Islet precursor cell (in vitro differentiated cells): ENCODE measurements at regions not wholly inside any gene's neighbourhood (a gene's known extent, or its start where the extent isn't known, plus 50 kb on each side); places are given as distances from the start of the nearest gene placed in this dataset.
"Not testable (repeated sequence)": the region's sequence is repeated elsewhere in the genome, so short reads cannot be mapped to it uniquely, and the experiment has no call there.

Experiments used
- DNase-seq: peaks from one replicate; pipeline ENCODE4 v3.0.0-alpha.2; 2018

DNA sequence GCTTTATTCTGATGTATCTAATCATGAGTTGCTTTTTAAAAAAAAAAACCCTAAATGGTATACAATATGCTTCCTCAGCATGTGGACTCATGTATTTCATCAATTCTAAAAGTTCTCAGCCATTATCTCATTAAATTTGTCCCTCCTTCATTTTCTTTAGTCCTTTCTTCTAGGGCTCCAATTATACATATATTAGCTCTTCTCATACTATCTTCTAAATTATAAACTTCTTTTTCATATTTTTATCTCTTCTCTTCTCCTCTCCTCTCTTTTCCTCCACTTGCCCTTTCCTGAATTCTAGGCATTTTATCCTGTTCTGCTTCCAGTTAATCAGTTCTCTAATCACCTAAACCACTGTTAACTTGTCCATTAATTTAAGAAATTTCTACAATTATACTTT is 55.0 kb upstream of the IL33 start:
- DNase-seq, result no peak

DNA sequence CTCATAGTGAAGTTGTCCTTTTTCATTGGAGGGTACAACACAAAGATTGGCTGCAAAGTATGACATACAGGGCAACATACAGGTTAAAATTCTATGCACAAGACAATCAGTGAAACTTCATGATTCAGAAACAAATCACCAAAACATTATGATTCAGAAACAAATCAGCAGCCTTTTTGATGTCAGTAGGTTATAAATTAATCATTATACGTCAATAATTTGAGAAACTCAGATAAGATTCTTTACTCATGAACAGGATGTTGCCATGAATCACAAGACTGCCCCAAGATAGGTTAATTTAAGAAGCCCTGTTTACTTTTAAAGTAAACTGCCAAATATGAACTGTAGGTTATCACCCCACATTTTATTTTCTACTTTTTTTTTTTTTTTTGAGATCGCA is 62.2 kb upstream of the IL33 start:
- no peak for DNase-seq

DNA sequence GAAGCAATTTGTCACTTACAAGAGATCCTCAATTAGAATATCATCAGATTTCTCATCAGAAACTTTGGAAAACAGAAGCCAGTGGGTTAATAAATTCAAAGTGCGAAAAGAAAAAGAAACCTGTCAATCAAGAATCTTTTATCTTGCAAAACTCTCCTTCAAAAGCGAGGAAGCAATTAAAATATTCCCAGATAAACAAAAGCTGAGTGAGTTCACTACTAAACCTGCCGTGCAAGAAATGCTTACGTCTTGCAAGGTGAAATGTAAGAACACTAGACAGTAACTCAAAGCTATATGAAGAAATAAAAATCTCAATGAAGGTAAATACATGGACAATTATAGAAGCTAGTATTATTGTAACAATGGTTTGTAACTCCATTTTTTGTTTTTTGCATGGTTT is 62.8 kb upstream of the IL33 start:
- no peak for DNase-seq

DNA sequence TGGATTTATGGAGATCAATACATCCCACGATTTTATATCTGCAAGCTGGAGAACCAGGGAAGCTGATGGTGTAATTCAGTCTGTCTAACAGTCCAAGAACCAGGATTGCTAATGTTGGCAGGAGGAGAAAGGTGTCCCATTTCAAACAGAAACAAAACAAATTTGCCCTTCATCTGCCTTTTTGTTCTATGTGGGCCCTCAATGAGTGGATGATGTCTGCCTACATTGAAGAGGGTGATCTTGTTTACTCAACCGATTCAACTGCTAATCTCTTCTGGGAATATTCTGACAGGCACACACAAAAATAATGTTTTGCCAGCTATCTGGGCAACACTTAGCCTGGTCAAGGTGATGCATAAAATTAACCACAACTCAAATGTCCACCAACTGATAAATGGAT is 65.1 kb upstream of the IL33 start:
- no peak for DNase-seq

DNA sequence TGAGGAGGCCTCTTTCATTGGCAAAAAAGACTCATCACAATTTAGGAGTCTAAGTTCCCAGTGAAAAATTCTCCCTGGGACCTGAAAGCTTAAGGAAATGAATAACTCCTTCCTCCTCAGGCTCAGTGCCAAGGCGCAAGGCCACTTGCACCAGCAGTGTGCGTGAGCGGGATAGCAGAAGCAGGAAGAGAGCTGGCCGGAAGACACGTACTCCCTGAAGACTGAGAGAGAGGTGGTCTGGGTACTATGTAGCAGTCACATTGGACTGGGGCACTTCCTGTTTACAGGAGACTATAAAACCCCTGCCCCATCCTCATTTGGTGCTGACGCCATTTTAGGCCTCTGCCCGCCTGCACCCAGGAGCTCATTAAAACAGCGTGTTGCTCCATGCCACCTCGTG is 66.3 kb upstream of the IL33 start:
- DNase-seq, result no peak

DNA sequence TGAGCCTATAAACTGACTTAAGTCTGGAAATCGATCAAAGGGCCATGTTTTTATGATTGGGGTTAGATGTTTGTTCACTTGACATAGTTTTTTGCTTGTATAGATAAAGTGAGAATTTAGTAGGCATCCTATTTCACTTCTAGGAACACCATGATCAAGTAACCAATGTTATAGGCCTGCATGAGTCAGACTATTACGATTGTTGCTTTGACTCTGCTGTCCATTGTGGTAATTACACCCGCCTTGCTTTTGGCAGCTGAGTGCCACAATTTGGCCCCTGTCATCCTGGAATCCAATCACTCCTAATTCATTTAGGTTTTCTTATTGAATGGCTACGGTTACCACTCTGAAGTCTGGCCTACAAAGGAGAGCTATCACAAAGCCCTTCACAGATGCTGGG is 67.8 kb upstream of the IL33 start:
- no peak for DNase-seq

DNA sequence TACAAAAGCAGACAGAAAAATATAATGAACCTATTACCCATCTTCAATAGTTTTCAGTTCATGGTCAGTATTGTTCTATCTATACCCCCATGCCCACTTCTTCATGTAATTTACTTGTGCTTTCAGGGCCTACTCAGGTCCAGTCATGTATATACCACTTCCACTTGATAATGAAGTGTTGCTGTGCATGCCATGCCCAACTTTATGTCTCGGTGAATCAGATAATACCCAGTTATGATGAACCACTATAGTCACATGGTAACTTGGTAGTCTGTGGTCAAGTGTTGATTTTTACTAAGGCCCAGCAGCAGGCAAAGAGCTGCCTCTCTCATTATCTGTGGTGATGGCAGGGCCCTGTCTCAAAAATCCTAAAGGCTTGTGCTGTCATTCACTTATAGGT is 70.7 kb upstream of the IL33 start:
- no peak for DNase-seq

DNA sequence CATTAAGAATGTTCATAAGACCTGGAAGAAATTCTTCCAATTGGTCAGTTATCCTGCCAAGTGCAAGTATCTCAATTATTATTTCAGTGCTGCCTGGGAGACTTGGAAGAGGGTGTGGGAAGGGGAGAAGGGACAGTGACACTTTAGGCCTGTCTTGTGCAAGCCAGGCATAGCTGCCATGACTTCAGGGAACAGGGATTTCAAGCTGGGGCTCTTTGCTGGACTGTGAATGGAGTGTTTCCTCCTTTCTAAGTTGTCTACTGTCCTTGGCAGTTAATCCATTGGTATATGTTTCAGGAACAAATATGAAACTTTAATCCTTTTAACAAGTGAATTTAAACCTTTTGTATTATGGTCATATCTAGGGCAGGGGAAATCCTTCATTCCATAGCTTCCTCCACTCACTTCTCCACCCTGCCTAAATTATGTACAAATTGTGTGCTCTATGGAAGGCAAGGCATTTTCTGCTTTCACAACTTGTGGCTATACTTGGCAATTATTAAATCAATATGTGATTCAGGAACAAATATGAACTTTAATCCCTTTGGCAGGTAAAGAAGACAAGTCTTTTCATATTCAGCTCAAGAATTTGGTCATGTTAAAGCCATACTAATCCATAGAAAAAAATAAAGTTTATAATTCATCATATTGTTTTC is 72.7 kb upstream of the IL33 start:
- no peak for DNase-seq

DNA sequence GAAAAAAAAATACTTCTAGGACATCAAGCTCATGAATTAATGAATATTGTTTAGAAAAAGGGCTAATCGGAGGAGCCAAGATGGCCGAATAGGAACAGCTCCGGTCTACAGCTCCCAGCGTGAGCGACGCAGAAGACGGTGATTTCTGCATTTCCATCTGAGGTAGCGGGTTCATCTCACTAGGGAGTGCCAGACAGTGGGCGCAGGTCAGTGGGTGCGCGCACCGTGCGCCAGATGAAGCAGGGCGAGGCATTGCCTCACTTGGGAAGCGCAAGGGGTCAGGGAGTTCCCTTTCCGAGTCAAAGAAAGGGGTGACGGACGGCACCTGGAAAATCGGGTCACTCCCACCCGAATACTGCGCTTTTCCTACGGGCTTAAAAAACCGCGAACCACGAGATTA is 79.8 kb upstream of the IL33 start:
- DNase-seq, result not testable (repeated sequence)

DNA sequence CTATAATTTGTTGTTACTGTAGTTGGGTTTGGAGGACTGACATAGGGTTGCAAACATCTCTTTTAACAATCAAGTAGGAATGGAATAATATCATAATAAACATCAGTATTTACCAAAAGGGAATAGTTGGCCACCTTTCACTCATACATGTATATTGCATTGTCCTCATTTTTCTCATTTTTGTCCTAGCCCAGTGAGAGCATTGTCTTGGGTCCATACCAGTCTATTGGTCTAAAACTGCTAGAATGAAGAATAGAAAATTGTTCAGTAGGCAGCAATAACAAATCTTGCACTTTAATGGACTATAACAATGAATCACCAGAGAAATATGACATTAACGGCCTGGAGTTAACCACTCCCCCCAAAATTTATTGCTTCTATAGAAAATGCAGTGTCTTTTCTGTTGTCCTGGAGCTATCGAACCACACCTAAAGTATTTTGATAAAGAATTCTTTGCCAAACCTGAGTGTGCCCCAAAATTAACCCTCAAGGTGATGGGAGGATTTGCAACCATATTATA is 80.9 kb upstream of the IL33 start:
- no peak for DNase-seq

DNA sequence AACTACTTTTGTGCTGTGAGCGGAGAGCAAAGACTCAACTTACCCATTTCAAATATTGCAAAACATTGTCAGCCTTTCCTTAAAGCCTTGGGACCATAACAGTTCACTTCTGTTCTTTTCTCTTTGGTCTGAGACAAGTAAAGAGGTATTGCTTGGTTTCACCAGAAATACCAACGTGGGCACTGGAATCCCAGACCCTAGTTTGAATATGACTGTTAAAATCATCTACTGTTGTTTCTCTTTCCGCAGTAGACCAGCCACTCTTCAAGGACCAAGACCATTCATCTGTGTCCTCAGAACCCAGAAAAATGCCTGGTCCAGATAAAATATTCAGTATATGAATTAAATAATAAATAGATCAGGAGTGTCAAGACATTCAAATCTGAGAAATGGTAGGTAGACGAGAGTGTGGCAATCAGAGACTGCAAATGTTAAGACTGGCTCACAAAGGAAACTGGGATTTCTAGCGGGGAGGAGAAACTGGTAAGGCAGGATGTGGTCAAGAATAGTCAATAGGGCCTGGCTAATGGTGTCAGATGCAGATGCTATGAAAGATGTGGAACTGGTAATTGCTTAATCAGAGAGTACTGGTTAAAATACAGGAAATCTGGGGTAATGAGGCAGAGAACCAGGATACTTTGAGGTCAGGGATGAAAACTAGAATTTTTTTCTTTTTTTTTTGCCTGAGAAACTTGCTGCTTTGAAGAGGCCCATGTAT is 82.1 kb upstream of the IL33 start:
- DNase-seq, result no peak

DNA sequence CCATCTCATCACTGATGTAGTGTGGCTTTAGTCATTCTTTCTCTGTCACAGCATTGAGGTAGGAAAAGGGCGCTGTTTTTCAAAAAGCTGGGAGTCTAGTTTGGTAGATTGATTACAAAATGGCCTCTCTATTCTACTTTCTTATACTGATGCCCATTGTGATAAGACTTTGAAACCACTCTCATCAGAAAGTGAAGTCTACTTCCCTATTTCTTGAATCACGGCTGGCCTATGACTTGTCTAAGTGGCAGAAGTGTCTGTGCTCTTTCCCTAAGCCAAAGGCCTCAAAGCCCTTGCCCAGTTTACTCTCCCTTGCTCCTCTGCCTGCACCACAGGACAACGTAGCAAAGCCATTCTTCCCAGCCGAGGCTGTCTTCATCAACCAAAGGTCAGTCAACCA is 83.0 kb upstream of the IL33 start:
- no peak for DNase-seq

DNA sequence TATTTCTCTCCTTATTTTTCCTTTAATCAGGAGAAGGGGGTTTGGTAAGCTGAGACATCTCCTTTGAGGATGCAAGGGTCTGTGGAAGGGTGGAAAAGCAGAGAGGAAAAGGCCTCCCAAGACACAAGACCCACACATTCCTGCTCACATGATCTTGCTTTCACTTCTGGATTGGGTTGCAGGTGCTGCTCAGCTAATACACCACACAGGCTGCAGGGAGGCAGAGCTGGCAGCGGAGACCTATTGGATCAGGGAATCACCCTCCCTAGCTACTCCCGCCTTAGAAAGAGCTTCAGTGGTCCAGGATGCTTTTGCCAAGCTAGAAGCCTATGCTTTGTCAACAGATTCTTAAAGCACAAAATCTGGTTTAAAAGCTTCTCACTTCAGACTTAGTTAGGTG is 87.6 kb upstream of the IL33 start:
- DNase-seq, result no peak

DNA sequence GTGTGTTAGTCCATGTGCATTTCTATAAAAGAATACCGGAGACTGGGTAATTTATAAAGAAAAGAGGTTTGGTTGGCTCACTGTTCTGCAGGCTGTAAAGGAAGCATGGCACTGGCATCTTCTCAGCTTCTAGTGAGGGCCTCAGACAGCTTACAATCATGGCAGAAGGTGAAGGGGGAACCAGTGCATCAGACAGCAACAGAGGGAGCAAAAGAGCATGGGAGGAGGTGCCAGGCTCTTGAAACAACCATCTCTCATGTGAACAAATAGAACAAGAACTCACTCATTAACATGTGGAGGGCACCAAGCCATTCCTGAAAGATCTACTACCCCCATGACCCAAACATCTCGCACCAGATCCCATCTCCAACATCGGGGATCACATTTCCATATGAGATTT is 89.2 kb upstream of the IL33 start:
- no peak for DNase-seq

DNA sequence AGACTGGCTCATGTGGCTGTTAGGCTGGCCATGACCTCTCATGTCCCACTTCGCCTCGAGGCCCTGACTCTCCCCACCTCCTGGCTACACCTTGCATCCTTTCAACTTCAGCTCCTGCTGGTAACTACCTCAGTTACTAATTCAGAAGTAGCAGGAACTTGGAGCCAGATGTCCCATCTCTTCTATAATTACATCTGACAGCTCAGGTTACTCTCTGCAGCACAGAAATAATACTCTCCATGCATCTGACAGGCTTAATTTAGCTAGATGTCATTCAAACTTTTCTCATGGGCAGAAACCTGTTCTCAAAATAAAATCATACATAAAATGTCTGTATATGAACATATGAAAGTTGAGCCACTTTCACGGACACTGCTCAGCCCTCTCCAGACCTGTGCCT is 92.2 kb upstream of the IL33 start:
- no peak for DNase-seq

DNA sequence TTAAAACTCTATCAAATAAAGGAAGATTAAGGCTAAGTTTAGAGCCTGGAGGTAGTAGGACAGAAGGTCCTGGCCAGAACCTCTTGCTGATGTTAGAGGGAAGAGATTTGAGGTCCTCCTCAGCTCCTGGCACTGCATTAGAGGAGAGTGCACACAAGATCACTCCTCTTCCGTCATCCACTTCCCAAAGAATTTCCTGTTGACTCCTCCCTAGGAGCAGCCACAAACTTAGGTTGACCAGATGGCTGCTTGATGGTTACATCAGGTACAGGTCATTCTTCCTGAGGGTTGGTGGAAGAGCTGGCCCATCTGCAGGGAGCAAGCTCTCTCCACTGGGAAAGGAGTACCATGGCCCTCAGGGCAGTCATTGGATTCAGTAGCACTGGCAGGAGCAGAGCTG is 93.9 kb upstream of the IL33 start:
- DNase-seq, result no peak

DNA sequence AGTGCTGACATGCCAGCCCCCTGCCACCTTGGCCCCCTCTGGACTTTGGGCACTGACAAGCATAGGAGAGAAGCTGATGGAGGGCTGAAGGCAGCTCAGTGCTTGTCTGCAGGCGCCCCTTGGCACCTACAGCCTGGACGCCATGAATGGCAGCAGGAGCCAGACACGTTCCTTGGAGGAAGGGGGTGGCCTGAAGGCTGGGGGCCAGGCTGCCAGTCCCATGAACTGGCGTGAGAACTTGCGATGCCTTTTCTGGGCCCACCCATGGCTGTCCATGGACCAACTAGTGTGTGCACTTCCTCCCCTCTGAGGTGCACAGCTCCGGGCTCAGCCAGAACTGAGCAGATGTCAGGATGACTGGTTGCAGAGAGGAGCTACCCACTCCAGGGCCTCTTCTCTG is 99.0 kb upstream of the RANBP6 start:
- no peak for DNase-seq

DNA sequence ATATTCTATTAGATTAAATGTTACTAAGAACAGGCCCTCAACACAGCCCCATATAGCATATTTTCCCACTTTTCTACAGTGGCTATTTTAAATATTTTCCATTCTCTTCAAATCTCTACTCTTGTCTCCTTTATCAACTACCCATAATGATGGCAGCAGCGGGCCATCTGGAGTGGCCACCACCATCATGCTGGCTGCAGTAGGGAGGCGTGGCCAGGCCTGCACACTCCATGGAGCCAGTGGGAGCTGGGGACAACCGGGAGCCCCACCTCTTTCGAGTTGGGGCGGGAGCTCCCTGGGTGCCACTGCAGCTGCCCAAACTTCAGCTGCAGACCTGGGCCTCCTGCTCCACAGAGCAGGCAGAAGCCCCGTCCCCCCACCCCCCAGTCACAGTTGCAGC is 98.4 kb upstream of the RANBP6 start:
- no peak for DNase-seq

DNA sequence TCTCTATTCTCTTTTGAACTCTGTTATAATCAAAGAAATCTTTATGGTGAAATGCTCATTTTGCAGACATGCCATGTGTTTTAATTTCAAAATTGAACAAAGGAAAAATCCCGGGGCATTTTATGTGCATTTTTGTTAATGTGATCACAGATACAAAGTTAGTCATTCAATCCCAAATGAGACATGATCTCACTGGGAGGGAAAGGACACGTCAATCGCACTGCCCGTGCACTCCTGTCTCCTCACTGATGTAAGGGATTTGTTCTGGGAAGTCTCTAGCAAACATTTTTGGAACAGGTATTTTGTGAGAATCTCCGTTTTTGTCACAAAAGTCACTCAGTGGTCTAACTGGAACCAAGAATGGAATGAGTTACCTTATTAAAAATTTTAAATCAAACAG is 97.9 kb upstream of the RANBP6 start:
- no peak for DNase-seq

DNA sequence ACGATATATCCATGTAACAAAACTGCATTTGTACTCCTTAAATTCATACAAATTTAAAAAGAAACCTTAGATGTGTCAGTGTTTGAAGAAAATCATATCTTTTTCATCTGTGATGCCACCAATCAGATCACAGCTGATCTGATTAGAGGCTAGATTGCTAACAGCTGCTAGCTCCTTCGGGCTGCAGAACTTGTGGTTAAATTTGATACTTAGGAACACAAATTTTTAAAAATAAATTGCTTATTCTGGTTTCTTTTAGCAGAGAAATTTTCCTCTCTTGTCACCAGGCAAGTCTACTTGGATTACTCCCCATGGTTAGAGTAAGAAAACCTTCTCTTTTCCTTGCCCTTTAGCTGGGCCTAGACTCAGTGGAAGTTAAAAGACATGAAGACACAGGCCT is 94.6 kb upstream of the RANBP6 start:
- no peak for DNase-seq

DNA sequence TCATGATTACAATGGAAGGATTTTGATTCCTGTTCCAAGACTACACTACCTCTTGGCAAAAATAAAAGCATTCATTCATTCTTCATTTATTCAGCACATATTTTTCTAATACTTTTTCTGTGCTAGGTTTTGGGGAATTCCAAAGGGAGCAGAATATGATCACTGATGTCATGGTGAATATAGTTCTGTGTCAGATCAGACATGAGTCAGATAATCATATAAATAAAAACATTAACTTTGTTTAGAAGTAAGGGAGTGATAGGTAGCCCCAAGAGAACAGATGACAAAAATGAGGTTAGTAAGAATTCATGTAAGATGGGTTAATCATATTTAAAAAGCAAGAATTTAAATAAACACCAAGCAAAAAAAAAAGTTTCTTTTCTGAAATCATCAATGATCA is 94.1 kb upstream of the RANBP6 start:
- no peak for DNase-seq

DNA sequence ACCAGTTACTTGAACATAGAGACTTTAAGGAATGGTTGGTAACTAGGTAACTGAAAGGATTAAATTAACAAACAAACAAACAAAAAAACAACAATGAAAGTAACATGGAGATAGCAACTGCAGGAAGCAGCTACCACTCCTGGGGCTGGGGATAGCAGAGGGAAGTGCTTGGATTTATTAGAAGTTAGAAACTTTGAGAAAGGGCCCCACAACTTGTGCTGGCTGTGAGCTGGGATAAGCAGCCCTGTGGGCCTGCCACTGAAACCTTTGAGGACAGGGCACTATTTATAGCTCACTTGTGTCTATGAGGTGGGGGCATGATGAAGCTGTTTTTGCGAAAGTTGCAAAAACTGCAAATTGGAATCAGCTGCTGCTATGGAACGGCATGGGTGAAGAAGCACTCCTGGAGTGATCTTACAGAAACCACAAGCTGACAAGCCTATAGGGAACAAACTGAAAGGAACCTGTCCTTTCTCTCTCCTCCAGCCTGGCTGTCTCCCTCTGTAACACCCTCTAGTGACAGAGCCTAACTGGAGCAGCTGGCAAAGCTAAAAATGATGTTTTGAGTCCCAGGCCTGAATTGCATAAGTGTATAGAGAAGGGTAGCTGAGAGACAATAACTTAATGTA is 91.4 kb upstream of the RANBP6 start:
- peak; percentile 66 for DNase-seq

DNA sequence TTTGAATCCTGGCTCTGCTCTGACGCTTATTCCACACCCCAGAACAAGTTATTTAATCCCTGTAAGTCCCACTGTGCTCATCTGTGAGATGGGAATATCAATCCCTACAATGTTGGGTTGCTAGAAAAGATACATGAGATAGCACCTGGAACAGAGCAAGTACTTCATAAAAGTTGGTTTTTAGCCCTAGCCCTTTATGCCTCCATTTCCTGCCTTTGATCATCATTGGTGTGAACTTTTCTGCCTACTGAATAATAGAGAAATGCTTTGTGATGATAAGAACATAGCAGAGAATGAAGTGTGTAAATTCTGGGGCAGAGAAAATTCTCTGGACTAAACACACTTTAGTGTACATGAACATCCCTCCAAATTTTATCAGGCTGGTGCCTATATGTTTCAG is 90.3 kb upstream of the RANBP6 start:
- DNase-seq, result no peak

DNA sequence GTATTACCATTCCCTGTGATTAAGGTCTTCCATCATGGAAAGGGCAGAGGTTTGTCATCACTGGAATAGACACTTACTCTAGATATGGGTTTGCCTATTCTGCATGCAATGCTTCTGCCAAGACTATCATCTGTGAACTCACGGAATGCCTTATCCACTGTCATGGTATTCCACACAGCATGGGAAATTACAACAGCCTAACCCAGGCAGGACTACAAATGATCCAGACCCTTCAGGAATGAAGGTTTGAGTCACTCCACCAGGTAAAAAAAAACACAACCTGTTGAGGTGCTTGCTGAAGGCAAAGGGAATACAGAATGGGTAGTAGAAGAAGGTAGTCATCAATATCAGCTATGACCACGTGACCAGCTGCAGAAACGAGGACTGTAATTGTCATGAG is 89.0 kb upstream of the RANBP6 start:
- not testable (repeated sequence) for DNase-seq
